Putamen (tissue), 1 donor: ENCODE measurements at regions not wholly inside any gene's neighbourhood (a gene's known extent, or its start where the extent isn't known, plus 50 kb on each side); places are given as distances from the start of the nearest gene placed in this dataset.

ENCODE experiments used
- DNase-seq: peaks from one replicate; pipeline ENCODE4 v3.0.0-alpha.2; 2016; ENCODE audit warnings: low spot score

DNA sequence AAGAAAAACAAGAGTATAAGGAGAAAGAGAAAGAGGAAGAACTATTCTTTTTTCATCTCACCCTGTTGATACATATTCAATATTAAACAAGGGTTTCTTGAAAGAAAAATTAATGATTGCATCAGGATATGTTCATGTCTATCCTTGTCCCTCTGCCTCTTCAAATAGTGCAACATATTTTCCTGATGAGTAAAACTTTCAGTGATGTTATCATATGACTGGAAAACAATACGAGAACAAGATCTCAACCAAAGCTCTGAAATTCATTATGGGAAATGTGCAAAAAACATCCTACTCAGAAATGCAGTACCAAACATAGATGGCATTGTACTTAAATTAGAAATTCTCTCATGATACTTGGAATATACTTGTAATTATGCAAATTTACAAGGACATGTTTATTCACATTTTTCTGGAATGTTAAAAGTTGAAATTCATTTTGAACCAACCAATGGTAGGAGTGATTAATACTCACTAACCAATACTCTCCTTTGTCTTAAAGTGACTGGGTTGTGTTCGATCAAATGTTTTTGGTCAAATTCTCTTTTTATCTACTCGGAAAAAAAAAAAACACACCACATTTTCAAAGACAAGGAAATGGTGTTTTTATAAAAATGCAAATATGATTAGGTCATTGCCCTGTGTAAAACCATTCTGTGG, 148.9 kb upstream of the GULP1 start:
- no peak for DNase-seq

DNA sequence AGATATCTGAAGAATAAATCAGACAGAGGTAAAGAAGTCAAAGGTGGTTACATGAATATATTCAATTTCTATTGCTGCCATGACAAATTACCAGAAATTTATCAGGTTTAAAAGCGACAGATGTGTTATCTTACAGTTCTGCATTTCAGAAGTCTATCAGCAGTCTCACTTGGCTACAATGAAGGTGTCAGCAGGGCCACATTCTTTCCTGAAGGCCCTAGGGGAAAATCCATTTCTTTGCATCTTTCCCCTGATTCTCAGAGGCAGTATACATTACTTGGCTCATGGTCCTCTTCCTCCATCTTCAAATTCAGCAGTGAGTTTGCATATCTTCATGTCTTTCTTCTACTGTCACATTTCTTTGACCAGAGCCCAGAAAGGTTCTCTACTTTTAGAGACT, 145.8 kb upstream of the GULP1 start:
- no peak for DNase-seq

DNA sequence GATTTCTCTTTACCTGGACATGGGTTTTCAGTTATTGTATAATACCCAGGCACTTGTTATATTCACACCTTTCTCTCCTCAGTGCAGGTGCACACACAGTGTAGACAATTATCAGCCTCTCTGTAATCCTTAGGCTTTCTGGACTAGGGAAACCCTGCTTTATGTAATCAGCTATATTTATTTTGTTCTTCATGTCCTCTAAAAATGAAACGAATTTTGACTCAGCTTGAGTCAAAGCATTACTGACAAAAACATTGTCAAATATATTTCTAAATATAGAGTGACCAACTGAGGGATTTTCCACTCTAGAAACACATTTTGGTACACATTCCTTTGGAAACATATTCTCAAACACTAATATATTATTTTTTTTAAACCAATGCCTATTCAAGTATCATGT, 144.8 kb upstream of the GULP1 start:
- DNase-seq, result no peak

DNA sequence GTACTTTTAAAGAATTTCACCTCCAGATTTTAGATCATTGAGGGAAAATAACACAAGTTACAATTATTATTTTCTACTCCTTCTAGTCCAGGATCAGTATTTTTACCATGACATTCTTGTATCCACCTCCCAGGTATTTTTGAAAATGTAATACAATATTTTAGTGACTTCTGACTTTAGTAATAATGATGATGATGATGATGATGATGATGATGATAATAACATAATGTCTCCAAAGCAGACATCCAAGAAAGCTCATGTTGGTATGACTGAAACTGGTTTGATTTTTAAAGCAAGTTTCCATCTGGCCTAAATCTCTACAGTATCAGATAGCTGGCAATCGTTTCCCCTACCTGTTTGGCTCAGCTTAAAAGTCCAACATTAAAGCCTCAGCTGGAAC, 140.0 kb upstream of the GULP1 start:
- no peak for DNase-seq

DNA sequence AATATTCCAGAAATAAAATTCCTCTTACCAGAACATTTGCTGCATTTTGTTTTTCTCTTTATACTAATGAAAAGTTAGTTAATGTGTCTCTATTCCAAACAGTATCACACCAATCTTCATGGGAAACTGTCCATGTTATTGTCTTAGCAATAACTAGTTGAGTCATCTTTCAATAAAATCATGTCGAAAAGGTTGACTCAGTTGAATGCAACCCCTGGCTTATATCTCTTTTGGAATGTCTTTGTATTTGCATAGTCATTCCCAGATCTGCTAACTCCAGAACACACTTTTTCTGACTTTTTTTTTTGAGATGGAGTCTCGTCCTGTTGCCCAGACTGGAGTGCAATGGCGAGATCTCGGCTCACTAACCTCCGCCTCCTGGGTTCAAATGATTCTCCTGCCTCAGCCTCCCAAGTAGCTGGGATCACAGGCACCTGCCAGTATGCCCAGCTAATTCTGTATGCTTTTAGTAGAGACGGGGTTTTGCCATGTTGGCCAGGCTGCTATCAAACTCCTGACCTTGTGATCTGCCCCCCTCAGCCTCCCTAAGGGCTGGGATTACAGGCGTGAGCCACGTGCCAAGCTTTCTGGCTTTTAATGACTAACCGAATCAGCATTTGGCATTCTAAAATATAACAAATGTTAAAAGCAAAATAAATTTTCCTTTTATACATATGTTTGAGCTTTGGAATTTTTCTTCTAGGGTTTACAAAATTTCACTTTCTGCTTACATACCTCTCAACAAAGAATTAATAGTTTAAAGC, 133.2 kb upstream of the GULP1 start:
- DNase-seq, result no peak

DNA sequence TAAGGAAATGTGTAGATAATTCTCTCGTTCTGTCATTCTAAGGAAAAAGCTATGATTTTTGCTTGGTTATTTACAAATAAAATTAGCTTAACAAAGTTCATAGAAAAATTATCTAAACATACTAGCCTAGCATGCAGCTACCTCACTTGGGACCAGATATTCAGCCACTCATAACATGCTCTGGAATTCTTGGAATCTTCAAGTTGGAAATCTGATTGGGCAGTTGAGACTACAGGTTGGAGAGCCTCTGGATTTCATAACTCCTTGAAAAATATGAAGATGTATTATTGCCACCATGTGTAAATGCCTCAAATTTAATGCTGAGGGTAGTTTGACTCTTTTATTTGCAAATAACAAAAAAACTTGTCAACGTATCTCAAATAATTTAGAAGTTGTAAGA, 132.2 kb upstream of the GULP1 start:
- DNase-seq, result no peak

DNA sequence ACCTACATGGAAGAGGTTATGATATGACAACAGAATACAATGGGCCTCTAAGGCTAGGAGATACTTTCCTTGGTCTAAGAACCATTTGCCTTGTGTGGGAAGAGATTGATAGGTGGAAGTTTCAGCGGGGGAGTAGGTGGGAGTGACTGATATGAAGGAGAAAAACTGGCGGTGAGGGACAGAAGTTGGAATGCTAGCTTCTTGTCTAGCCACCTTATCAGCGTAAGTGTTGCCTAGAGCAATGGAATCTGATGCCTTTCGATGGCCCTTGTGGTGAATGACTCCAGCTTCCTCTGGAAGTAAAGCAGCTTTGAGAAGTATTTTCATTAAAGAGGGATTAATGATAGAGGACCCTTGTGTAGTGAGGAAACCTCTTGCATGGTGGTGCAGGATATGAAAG, 121.3 kb upstream of the GULP1 start:
- DNase-seq, result no peak

DNA sequence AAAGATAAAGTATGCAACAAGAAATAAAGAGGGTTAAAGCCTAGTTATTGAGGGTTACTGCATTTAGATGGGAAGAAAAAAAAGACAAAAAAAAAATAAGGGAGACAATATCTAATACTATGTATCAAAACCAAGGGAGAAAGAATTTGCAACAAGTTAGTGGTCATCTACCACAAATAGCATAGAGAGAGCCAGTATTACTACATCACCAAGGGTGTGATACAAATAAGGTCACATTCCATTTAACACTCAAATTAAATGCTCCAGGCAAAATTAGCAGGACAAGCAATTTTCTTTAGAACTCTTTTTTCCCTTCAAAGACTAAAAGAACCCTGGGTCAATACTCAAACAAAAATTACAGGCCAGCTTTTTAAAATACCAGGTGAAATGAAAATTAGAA, 115.1 kb upstream of the GULP1 start:
- DNase-seq, result no peak

DNA sequence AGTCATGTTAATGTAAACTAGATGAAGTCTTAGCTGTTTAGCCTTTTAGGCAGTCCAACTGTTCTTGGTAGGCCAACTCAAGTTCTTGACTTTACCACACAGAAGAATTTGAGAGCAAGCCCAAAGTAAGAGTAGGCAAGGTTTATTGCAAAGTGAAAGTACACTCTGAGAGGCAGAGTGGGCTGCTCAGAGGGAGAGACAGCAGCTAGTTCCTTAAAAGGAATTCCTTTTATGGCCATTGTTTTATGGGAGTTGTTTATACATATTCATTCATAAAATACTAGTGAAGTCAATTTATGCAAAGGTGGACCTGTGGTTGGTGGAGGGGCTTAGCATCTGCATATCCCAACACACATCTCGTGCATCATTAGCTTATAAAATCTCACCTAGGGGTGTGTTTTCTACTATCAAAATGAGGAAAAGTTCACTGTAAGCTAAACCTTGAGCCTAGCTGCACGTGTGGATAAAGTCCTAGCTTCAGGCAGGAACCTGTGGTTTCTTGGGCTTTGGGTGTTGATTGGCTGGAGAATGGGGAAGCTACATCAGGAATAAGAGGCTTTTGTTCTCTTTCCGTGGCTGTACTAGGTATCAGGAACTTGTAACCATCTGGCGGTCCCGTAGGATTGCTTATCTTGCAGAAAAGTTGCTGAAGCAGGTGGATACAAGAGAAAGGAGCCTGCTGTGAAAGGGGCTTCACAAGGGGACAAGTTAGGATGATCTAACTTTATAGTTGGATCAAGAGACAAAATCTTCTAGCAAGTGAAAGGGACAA, 110.4 kb upstream of the GULP1 start:
- DNase-seq, result no peak

DNA sequence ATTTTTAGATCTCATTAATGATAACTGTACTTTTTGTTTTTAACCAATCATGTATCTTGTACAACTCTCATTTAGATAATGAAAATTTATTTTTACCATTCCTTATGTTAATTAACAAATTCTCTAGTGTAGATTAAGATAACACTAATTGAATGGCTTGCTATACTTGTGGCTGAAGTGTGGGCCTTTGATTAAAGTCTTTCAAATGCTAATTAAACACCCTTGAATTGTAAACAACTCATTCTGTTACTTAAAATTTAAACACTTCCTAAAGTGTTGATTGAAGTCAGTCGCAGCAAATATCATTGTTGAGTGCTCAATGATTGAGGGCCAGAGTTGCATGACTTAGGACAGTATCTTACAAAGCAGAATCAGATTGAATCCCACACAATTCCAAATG, 109.8 kb upstream of the GULP1 start:
- DNase-seq, result no peak

DNA sequence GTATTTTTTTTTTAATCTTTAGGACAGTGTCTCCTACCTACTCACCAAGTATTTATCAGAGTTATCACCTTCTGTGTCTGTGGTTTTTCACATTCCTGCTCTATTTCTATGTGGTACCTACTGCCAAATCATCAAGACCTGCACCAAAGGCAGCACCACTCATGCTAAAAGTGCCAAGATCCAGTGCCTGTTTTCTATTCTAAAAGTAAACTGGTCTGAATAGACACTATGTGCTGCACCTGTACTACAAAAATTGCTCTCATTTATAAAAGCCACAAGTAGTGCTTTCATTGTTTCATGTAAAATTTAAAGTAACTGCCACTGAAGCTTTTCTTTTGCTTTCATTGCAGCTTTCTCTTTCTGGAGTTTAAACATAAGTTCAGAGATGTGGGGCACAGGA, 103.9 kb upstream of the GULP1 start:
- no peak for DNase-seq

DNA sequence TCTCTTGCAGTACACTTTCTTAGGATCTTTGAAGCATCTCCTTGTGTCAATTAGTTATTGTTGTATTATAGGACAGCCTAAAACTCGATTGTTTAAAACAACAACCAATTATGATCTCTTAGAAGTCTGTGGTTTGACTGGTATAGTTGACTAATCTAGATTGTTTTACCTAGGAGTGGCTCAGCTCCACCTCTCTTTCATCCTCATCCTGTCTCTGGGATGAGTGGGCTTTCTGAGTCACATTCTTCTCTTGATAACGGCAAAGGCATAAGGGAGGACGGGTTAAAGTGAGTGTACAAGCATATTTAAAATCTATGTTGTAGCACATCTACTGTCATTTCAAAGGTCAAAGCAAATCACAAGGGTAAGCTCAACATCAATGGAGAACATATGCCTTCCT, 102.3 kb upstream of the GULP1 start:
- no peak for DNase-seq

DNA sequence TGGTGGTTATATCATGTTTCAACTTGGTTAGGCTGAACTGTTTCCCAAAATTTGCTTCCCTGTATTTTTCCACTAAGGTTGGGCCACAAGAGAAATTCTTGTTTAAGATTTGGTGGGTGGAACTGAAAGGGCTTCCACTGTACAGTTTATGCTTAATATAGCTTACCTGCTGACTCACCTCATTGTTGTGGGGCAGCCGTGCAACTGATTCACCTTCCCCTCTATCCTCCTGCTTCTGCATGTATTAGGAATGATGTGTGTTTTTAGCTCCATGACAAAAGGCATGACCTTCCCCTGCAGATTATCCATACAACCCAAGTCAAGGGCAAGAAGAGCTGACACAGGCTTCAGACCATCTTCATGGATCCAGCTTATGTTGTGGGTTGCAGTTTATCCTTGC, 98.4 kb upstream of the GULP1 start:
- no peak for DNase-seq

DNA sequence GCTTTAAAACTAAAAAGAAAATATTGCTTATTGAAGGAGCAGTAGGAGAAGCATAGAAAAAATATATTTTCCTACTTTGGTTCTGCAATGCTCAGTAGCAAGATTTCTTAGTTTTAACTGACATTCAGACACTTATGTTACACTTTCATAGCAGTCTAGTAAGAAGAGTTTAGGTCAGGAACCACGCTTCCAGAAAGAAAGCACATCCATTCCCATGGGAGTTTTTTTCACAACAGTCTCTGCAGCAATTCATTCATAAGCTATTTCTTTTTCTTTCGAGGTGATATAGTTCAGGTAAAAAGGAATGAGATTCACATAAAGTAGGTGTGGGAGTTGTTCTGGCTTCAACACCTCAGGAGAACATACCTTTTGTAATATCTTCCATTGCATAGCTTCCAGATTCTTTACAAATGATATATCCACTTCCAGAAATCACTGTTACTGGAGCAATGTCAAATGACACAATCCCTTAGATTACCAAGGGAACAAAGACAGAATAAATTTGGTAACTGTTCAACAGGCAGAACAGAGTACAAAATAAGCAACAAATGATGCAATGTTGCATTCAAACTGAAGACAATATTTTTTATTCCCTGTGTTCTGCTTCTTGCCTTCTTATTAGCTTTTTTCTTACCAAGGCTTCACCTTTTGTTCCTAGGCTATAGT, 95.2 kb upstream of the GULP1 start:
- no peak for DNase-seq

DNA sequence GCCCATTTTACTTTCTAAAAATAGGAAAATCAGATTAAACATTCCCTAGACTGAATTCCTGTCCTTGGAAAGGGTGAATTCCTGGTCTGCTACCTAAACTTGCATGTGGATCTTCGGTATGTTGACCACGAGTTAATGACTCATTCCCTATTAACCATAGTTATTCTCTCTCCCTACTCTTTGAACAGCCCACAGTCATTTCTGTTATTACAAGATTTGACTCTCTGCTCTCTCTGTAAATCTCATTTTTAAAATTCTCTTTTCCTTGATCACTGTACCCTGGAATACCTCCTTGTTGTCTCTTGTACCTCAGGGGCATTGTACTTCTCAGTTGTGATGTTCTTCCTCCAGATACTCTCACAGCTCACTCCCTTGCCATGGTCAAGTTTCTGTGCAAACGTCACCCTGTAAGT, 92.0 kb upstream of the GULP1 start:
- DNase-seq, result no peak

DNA sequence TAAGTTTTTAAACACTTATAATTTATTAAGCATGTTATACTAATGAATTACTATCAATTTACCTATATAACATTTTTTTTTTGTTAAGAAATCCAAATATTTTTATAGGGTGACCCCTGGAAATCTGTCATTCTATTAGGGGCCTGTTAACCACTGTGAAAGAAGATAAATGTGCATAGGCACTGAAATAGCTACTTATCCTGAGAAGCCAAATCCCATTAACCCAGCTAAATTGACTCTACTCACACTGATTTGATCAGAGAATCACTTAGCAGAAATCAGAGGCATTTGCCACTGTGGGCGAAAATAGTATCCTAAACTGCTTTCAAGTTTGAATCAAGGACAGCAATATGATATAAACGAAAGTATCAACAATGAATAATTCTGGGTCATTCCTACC, 90.0 kb upstream of the GULP1 start:
- DNase-seq, result no peak

DNA sequence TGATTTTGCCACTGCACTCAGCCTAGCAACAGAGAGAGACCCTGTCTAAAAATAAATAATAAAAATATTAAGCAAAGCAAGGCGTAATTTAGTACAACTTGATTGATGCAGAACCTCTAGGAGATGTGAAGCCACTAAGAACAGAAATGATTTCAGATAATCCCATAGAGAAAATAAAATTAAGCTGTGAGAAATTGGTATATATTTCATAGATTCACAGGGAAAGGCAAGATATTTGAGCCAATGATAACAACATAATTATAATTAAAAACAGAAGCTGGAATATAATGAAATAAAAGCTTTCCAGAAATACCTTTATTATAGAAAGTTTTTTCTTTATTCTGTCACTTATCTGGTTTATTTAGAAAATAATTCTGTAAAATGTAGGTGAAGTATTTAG, 88.9 kb upstream of the GULP1 start:
- no peak for DNase-seq

DNA sequence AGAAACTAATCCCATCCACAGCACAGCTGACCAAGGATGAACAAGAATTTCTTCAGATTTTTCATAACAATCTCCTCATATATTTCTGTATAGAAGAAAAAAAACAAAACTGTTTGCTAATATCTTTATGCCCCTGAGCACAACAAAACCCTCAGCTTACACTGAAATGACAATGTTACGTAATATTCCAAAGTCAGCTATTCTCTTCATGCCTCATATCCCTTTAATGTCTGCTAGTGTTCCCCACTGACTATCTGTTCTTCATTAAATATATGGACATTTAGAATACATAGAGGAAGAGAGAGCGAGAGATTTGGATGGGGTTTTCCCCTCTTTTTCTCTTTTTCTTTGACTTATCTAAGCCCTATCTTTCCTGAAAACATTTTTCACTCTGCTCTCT, 87.9 kb upstream of the GULP1 start:
- no peak for DNase-seq

DNA sequence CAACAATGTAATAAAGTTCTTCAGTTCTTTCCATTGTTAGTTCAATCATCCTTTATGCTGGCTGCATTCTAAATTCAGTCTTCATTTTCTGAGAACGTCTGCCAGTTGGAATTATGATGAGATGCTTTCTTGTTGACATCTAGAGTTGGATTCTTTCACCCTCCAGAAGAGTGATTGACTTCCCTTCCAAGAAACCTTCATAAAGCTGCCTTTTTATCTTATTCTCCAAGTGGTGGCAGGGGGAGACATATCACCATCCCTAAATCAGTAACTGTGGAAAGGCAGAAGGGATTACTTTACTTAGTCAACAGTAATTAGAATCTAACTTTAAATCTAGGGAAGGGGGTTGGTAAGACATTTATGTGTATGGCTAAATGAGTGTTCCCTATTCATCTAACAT, 86.8 kb upstream of the GULP1 start:
- no peak for DNase-seq

DNA sequence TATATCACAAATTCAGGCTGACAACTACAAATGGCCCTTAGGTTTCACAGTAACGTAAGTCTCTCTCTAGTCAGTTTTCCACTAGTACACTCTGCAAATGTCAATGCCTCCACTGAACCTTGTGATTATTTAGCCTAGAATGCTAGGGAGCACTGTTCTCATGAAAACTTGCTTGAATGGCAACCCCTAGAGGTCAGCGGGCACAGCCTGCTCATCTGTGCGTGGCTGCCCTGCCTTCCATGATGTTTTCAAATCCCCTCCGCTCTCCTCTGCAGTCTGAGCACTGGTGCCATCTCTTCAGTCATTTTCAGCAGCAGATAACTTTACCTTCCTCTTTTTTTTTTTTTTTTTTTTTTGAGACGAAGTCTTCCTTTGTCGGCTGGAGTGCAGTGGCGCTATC, 84.1 kb upstream of the GULP1 start:
- DNase-seq, result no peak

DNA sequence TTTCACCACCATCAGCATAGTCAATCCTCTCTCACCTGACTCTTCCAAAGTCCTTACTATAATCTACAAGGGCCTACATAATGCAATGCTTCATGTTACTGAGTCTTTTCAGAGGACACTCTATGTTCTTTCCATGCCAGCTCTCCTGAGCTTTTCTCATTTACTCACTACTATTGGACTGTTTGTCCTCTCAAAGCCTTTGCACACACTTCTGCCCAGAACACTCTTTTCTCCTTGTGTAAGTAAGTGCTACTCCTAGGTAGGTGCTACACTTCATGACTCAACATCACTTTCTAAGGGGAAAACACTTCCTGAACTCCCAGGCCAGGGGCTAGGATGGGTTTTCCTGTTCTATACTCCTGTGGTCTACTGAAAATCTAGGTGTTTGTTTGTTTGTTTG, 82.5 kb upstream of the GULP1 start:
- DNase-seq, result no peak

DNA sequence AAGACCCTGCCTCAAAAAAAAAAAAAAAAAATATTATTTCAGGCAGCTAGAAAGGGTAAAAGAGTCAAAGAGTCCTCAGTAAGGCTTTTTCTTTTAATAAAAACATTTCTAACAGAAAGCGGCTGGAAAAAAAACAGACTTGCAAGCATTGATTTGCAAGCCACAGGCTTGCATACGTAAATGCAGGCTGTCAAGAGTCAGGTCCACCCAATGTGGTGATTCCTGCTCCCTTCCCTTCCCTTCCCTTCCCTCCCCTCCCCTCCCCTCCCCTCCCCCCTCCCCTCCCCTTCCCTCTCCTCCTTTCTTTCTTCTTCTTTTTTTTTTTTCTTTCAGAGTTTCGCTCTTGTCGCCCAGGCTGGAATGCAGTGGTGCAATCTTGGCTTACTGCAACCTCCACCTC, 74.4 kb upstream of the GULP1 start:
- DNase-seq, result no peak

DNA sequence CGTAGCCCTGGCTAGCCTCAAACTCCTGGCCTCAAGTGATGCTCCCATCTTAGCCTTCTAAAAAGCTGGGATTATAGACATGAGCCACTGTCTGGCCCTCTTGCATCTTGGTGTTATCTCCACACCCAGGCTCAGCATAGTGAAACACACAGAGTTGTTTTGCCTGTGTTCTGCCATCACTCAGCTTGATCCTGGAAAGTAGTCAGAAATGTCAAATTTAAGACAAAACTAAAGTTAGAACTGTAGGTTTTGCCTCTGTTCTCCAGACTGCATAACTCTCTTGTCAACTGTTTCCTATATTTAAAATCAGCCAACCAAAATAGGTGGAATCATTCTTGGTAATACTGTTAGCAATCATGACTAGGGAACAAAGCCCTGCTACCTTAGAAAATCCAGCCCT, 72.1 kb upstream of the GULP1 start:
- no peak for DNase-seq
